ENCODE measurements at regions not wholly inside any gene's neighbourhood (a gene's known extent, or its start where the extent isn't known, plus 50 kb on each side); places are given as distances from the start of the nearest gene placed in this dataset.
"Not testable (repeated sequence)": the region's sequence is repeated elsewhere in the genome, so short reads cannot be mapped to it uniquely, and the experiment has no call there.

- peak in 2 of 51 donors; percentile 1 for DNase-seq
These were observed 269.7 kb upstream of the ASIC2 start for GRCh38 chr17:33562792-33563191.

- DNase-seq: no peak
These were observed 271.1 kb upstream of the ASIC2 start for GRCh38 chr17:33564146-33564545.

- DNase-seq: no peak
These were observed 274.1 kb upstream of the ASIC2 start for GRCh38 chr17:33567223-33567622.

- no peak for DNase-seq
These were observed 279.5 kb upstream of the ASIC2 start for GRCh38 chr17:33572615-33573014.

- DNase-seq: no peak
These were observed 281.9 kb upstream of the ASIC2 start for GRCh38 chr17:33574942-33575445.

- not testable (repeated sequence) for DNase-seq
These were observed 286.6 kb upstream of the ASIC2 start for GRCh38 chr17:33579740-33580139.

- DNase-seq: no peak
These were observed 287.1 kb upstream of the ASIC2 start for GRCh38 chr17:33580215-33580614.

GRCh38 chr17:33582661-33583060, 289.6 kb upstream of the ASIC2 start:
- DNase-seq: no peak

GRCh38 chr17:33583518-33584417, 290.7 kb upstream of the ASIC2 start:
- DNase-seq: no peak

- DNase-seq: peak in 2 of 51 donors; percentile 1 to 12
These were observed 300.9 kb upstream of the ASIC2 start for GRCh38 chr17:33593991-33594390.

GRCh38 chr17:33595828-33596227, 302.7 kb upstream of the ASIC2 start:
- no peak for DNase-seq

GRCh38 chr17:33596899-33597298, 303.8 kb upstream of the ASIC2 start:
- DNase-seq: peak in 12 of 51 donors; percentile 1 to 35 (median 5)

- no peak for DNase-seq
These were observed 305.7 kb upstream of the ASIC2 start for GRCh38 chr17:33598797-33599196.

- DNase-seq: peak in 9 of 51 donors; percentile 1 to 34 (median 6)
These were observed 309.9 kb upstream of the ASIC2 start for GRCh38 chr17:33602981-33603380.

- no peak for DNase-seq
These were observed 310.7 kb upstream of the ASIC2 start for GRCh38 chr17:33603789-33604188.

GRCh38 chr17:33611532-33611931, 318.4 kb upstream of the ASIC2 start:
- DNase-seq: no peak

- DNase-seq: no peak
These were observed 322.8 kb upstream of the ASIC2 start for GRCh38 chr17:33615861-33616260.

- DNase-seq: no peak
These were observed 330.7 kb upstream of the ASIC2 start for GRCh38 chr17:33623841-33624240.

- peak in 1 of 51 donors; percentile 6 for DNase-seq
These were observed 335.6 kb upstream of the ASIC2 start for GRCh38 chr17:33628500-33629346.

GRCh38 chr17:33633446-33633845, 340.4 kb upstream of the ASIC2 start:
- no peak for DNase-seq

- no peak for DNase-seq
These were observed 344.4 kb upstream of the ASIC2 start for GRCh38 chr17:33637534-33637933.

All from hypothalamus (tissue), 51 donors.